Glutamatergic neuron (in vitro differentiated cells): ENCODE measurements at regions not wholly inside any gene's neighbourhood (a gene's known extent, or its start where the extent isn't known, plus 50 kb on each side); places are given as distances from the start of the nearest gene placed in this dataset.

Experiments
- DNase-seq: peaks from one replicate; pipeline ENCODE4 v3.0.0; 2022
- H3K27ac Mint-ChIP-seq: one replicate; pipeline ENCODE4 v1.8.0; 2020; ENCODE audit warnings: mild to moderate bottlenecking, mixed read lengths, inconsistent platforms; ENCODE audit not compliant: unreplicated experiment
- H3K27me3 Mint-ChIP-seq: one replicate; pipeline ENCODE4 v1.8.0; 2020; ENCODE audit warnings: mild to moderate bottlenecking, moderate library complexity, mixed read lengths, inconsistent platforms; ENCODE audit not compliant: unreplicated experiment
- H3K36me3 Mint-ChIP-seq: one replicate; pipeline ENCODE4 v1.8.0; 2020; ENCODE audit warnings: mild to moderate bottlenecking, mixed read lengths, inconsistent platforms; ENCODE audit not compliant: unreplicated experiment
- H3K4me1 Mint-ChIP-seq: one replicate; pipeline ENCODE4 v1.8.0; 2020; ENCODE audit warnings: mild to moderate bottlenecking, low read depth, mixed read lengths, inconsistent platforms; ENCODE audit not compliant: unreplicated experiment
- H3K4me3 Mint-ChIP-seq: one replicate; pipeline ENCODE4 v1.8.0; 2020; ENCODE audit warnings: mild to moderate bottlenecking, mixed read lengths, inconsistent platforms; ENCODE audit not compliant: unreplicated experiment
- H3K9me3 Mint-ChIP-seq: one replicate; pipeline ENCODE4 v1.8.0; 2020; ENCODE audit warnings: mild to moderate bottlenecking, moderate library complexity, mixed read lengths, inconsistent platforms; ENCODE audit not compliant: unreplicated experiment
- CTCF ChIP-seq: fragments of 200-600 bp; sonication (generic); IDR thresholded peaks from one replicate; pipeline ENCODE4 v1.5.0; 2021; ENCODE audit not compliant: partially characterized antibody, unreplicated experiment

GRCh38 chr2:34244195-34244594 is 645.1 kb upstream of the FAM98A start:
- no peak for DNase-seq
- Mint-ChIP-seq H3K27me3 (no peaks in the 10 kb centered on the region), H3K27ac (no peak overlapping the region), H3K36me3 (no peaks in the 10 kb centered on the region), H3K4me1 (no peaks in the 10 kb centered on the region), H3K4me3 (no peak overlapping the region), H3K9me3 (peaks cover 2% of the 10 kb centered on the region)
- no peak for TF ChIP-seq CTCF

- Mint-ChIP-seq H3K9me3 (peaks cover 4% of the 10 kb centered on the region), H3K27ac (no peak overlapping the region), H3K4me1 (no peaks in the 10 kb centered on the region), H3K36me3 (no peaks in the 10 kb centered on the region), H3K4me3 (no peak overlapping the region), H3K27me3 (no peaks in the 10 kb centered on the region)
- no peak for DNase-seq
- no peak for TF ChIP-seq CTCF
Observed at GRCh38 chr2:34242763-34243123, 643.6 kb upstream of the FAM98A start.

GRCh38 chr2:34241905-34242762 is 643.0 kb upstream of the FAM98A start:
- peaks cover 4% of the 10 kb centered on the region for H3K9me3 Mint-ChIP-seq
- H3K27me3 Mint-ChIP-seq, result no peaks in the 10 kb centered on the region
- no peak for DNase-seq
- no peaks in the 10 kb centered on the region for H3K4me1 Mint-ChIP-seq
- H3K4me3 Mint-ChIP-seq, result no peak overlapping the region
- TF ChIP-seq CTCF, result no peak
- H3K36me3 Mint-ChIP-seq, result no peaks in the 10 kb centered on the region
- H3K27ac Mint-ChIP-seq, result no peak overlapping the region

GRCh38 chr2:34239511-34239910 is 640.4 kb upstream of the FAM98A start:
- Mint-ChIP-seq H3K9me3 (peaks cover 6% of the 10 kb centered on the region), H3K27ac (no peak overlapping the region), H3K36me3 (peaks cover 4% of the 10 kb centered on the region), H3K27me3 (no peaks in the 10 kb centered on the region), H3K4me3 (no peak overlapping the region), H3K4me1 (no peaks in the 10 kb centered on the region)
- no peak for DNase-seq
- TF ChIP-seq CTCF, result no peak

GRCh38 chr2:34234823-34235222 is 635.7 kb upstream of the FAM98A start:
- no peak for DNase-seq
- no peak for TF ChIP-seq CTCF
- peaks cover 4% of the 10 kb centered on the region for H3K36me3 Mint-ChIP-seq
- peaks cover 4% of the 10 kb centered on the region for H3K9me3 Mint-ChIP-seq
- H3K4me1 Mint-ChIP-seq, result peaks cover 5% of the 10 kb centered on the region
- H3K27me3 Mint-ChIP-seq, result no peaks in the 10 kb centered on the region
- H3K27ac Mint-ChIP-seq, result no peak overlapping the region
- H3K4me3 Mint-ChIP-seq, result no peak overlapping the region
